ENCODE measurements at regions not wholly inside any gene's neighbourhood (a gene's known extent, or its start where the extent isn't known, plus 50 kb on each side); places are given as distances from the start of the nearest gene placed in this dataset.

- Histone ChIP-seq H3K36me3 (no peaks in the 10 kb centered on the region), H3K4me1 (peaks cover 6% of the 10 kb centered on the region), H3K27ac (replicated peaks) (no peak overlapping the region), H3K9me3 (replicated peaks) (no peaks in the 10 kb centered on the region), H3K4me3 (no peak overlapping the region), H3K27me3 (ENCODE audit: low read depth) (no peaks in the 10 kb centered on the region)
- no peak for DNase-seq
- TF ChIP-seq, protein P1, sequence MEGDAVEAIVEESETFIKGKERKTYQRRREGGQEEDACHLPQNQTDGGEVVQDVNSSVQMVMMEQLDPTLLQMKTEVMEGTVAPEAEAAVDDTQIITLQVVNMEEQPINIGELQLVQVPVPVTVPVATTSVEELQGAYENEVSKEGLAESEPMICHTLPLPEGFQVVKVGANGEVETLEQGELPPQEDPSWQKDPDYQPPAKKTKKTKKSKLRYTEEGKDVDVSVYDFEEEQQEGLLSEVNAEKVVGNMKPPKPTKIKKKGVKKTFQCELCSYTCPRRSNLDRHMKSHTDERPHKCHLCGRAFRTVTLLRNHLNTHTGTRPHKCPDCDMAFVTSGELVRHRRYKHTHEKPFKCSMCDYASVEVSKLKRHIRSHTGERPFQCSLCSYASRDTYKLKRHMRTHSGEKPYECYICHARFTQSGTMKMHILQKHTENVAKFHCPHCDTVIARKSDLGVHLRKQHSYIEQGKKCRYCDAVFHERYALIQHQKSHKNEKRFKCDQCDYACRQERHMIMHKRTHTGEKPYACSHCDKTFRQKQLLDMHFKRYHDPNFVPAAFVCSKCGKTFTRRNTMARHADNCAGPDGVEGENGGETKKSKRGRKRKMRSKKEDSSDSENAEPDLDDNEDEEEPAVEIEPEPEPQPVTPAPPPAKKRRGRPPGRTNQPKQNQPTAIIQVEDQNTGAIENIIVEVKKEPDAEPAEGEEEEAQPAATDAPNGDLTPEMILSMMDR (IDR thresholded peaks at IDR 0.05; ENCODE audit: borderline replicate concordance) = no peak
- intact Hi-C loops (cut with micrococcal nuclease) = no loop called here
Observed at GRCh38 chr10:59965899-59966650, 59.7 kb upstream of the CCDC6 start.

DNA sequence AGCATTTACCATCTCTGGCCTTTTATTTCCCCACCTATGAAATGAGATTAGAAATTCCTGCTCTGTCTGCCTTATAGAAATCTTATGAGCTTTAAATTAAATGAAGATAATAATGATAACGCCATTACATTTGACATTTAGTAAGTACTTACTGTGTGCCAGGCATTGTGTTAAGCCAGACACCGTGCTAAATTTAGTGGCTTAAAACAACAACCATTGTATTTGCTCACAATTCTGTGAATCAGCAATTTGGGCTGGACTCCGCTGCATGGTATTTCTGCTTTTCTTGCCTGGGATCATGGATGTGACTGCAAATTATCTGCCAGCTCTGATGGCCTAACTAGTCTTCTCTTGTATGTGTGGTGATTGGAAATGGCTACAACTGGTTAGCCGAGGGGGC lies 56.4 kb upstream of the CCDC6 start:
- no peaks in the 10 kb centered on the region for H3K27me3 ChIP-seq (ENCODE audit: low read depth)
- TF ChIP-seq, protein P1 (IDR thresholded peaks at IDR 0.05; ENCODE audit: borderline replicate concordance) = no peak
- H3K4me1 ChIP-seq = no peaks in the 10 kb centered on the region
- H3K9me3 ChIP-seq (replicated peaks) = no peaks in the 10 kb centered on the region
- DNase-seq = no peak
- H3K36me3 ChIP-seq = no peaks in the 10 kb centered on the region
- intact Hi-C loops (cut with micrococcal nuclease) = no loop called here
- no peak overlapping the region for H3K4me3 ChIP-seq
- no peak overlapping the region for H3K27ac ChIP-seq (replicated peaks)

- Histone ChIP-seq H3K4me3 (no peak overlapping the region), H3K27me3 (ENCODE audit: low read depth) (no peaks in the 10 kb centered on the region), H3K4me1 (no peaks in the 10 kb centered on the region), H3K27ac (replicated peaks) (no peak overlapping the region), H3K9me3 (replicated peaks) (no peaks in the 10 kb centered on the region), H3K36me3 (no peaks in the 10 kb centered on the region)
- intact Hi-C loops (cut with micrococcal nuclease) = no loop called here
- no peak for DNase-seq
- TF ChIP-seq, protein P1 (IDR thresholded peaks at IDR 0.05; ENCODE audit: borderline replicate concordance) = no peak
Observed at GRCh38 chr10:59960751-59961150, 54.4 kb upstream of the CCDC6 start.

DNA sequence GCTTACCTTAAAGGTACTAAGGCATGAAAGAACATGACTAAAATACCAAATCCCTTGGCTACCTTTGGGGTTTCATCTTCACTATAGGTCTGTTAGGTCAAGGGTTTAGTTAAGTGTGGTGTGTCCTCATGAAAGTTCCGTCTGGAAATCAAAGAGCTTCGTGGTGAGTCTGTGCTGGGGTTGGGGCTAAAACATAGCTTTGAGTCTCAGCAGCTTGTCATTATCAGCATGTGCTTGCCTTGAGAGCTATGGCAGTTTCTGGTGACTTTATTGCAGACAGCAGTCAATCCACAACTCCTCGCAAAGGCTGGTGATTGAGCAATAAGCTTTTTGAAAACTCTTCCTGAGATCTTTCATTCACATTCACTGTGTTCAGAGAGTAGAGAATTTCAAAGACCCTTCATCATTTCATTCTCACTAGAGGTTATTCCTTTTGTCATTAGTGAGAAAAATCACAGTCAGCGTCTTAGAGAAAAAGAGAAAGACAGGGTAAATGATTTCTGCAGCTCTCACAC lies 53.2 kb upstream of the CCDC6 start:
- intact Hi-C loops (cut with micrococcal nuclease) = no loop called here
- no peaks in the 10 kb centered on the region for H3K36me3 ChIP-seq
- H3K9me3 ChIP-seq (replicated peaks) = no peaks in the 10 kb centered on the region
- no peak for DNase-seq
- no peaks in the 10 kb centered on the region for H3K4me1 ChIP-seq
- no peak overlapping the region for H3K27ac ChIP-seq (replicated peaks)
- H3K27me3 ChIP-seq (ENCODE audit: low read depth) = no peaks in the 10 kb centered on the region
- TF ChIP-seq, protein P1 (IDR thresholded peaks at IDR 0.05; ENCODE audit: borderline replicate concordance) = no peak
- H3K4me3 ChIP-seq = no peak overlapping the region

GRCh38 chr10:59958882-59959281 lies 52.5 kb upstream of the CCDC6 start:
- DNase-seq = no peak
- no peak overlapping the region for H3K27ac ChIP-seq (replicated peaks)
- H3K36me3 ChIP-seq = no peaks in the 10 kb centered on the region
- no peaks in the 10 kb centered on the region for H3K4me1 ChIP-seq
- no peaks in the 10 kb centered on the region for H3K9me3 ChIP-seq (replicated peaks)
- H3K27me3 ChIP-seq (ENCODE audit: low read depth) = no peaks in the 10 kb centered on the region
- no peak overlapping the region for H3K4me3 ChIP-seq
- TF ChIP-seq, protein P1 (IDR thresholded peaks at IDR 0.05; ENCODE audit: borderline replicate concordance) = no peak
- intact Hi-C loops (cut with micrococcal nuclease) = no loop called here
